ENCODE measurements at regions not wholly inside any gene's neighbourhood (a gene's known extent, or its start where the extent isn't known, plus 50 kb on each side); places are given as distances from the start of the nearest gene placed in this dataset.
"Not testable (repeated sequence)": the region's sequence is repeated elsewhere in the genome, so short reads cannot be mapped to it uniquely, and the experiment has no call there.

DNA sequence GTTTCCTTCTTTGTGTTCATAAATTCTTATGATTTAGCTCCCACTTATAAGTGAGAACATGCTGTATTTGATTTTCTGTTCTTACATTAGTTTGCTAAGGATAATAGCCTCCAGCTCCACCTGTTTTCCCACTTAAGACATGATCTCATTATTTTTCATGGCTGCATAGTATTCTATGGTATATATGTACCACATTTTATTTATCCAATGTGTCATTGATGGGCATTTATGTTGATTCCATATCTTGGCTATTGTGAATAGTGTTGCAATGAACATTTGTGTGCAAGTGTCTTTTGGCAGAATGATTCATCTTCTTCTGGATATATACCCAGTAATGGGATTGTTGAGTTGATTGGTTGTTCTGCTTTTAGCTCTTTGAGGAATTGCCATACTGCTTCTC lies 1234.8 kb downstream of the ADGRL3 start:
- no peak for DNase-seq (ENCODE audit: extremely low read depth, insufficient read length)
- TF ChIP-seq, protein P1, sequence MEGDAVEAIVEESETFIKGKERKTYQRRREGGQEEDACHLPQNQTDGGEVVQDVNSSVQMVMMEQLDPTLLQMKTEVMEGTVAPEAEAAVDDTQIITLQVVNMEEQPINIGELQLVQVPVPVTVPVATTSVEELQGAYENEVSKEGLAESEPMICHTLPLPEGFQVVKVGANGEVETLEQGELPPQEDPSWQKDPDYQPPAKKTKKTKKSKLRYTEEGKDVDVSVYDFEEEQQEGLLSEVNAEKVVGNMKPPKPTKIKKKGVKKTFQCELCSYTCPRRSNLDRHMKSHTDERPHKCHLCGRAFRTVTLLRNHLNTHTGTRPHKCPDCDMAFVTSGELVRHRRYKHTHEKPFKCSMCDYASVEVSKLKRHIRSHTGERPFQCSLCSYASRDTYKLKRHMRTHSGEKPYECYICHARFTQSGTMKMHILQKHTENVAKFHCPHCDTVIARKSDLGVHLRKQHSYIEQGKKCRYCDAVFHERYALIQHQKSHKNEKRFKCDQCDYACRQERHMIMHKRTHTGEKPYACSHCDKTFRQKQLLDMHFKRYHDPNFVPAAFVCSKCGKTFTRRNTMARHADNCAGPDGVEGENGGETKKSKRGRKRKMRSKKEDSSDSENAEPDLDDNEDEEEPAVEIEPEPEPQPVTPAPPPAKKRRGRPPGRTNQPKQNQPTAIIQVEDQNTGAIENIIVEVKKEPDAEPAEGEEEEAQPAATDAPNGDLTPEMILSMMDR (IDR thresholded peaks at IDR 0.05; ENCODE audit: insufficient read depth, low read length, poor library complexity, severe bottlenecking) = no peak
- no peaks in the 10 kb centered on the region for H3K27me3 ChIP-seq (replicated peaks; ENCODE audit: control insufficient read depth, insufficient read depth, low read length)
- H3K36me3 ChIP-seq (ENCODE audit: control insufficient read depth, insufficient read depth, low read length) = no peaks in the 10 kb centered on the region
- no peak overlapping the region for H3K4me3 ChIP-seq (replicated peaks; ENCODE audit: low read depth, low read length)

DNA sequence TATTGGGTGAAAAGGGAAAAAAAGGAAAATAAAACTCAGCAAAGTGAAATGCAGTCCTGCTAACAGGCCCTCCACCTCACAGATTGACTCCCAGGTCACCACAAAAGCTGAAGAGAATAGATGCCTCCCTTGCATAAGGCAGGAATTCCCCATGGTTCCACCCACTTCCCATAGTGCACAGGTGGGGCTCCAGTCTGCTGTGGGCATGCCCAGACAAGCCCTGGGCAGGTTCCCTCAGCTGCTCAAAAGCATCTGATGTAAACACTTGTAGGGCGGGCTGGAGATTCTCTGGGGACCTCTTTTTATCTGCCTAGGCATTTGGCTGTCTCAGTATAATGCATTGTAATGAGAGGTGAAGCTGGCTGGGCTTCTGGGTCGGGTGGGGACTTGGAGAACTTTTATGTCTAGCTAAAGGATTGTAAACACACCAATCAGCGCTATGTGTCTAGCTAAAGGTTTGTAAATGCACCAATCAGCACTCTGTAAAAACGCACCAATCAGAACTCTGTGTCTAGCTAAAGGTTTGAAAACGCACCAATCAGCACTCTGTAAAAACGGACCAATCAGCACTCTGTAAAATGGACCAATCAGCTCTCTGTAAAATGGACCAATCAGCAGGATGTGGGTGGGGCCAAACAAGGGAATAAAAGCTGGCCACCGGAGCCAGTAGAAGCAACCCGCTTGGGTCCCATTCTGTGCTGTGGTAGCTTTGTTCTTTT lies 1231.5 kb downstream of the ADGRL3 start:
- not testable (repeated sequence) for DNase-seq (ENCODE audit: extremely low read depth, insufficient read length); H3K36me3 ChIP-seq (ENCODE audit: control insufficient read depth, insufficient read depth, low read length); H3K27me3 ChIP-seq (replicated peaks; ENCODE audit: control insufficient read depth, insufficient read depth, low read length); H3K4me3 ChIP-seq (replicated peaks; ENCODE audit: low read depth, low read length)

DNA sequence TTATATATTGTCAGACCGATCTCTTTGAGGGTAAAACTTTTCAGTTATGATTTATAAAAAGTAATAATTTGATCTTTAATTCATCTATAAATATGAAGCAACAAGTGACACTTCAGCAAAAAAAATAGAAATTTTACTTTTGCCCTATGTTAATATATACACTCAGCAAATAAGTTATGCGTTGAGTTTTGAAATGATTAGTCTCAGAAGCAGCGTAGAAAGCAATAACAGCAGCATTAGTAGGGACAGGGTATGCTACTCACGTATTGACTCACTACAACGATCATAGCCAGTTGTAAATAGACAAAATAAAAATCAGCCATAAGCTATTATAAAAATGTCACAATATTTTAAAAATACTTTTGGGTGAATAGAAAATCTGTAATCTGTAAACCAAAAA lies 1229.2 kb downstream of the ADGRL3 start:
- no peaks in the 10 kb centered on the region for H3K36me3 ChIP-seq (ENCODE audit: control insufficient read depth, insufficient read depth, low read length)
- H3K27me3 ChIP-seq (replicated peaks; ENCODE audit: control insufficient read depth, insufficient read depth, low read length) = no peaks in the 10 kb centered on the region
- DNase-seq (ENCODE audit: extremely low read depth, insufficient read length) = no peak
- TF ChIP-seq, protein P1 (IDR thresholded peaks at IDR 0.05; ENCODE audit: insufficient read depth, low read length, poor library complexity, severe bottlenecking) = no peak
- no peak overlapping the region for H3K4me3 ChIP-seq (replicated peaks; ENCODE audit: low read depth, low read length)

DNA sequence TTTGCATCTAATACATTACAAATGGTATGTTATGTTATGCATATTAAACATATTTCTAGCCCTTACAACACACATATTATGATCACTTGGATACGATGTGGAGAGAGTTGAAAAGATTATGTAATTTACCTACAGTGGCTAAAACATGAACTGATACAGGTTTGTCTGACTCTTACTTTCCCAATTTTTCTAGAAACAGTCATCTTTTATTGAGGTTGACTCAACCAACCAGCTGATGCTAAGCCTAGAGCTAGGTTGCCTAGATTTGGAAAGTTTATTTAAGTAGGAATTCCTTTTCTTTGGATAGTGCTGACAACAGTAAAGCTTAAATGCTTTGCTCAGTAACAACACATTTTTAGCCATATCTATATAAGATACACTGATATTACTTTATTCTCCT lies 1215.1 kb downstream of the ADGRL3 start:
- no peaks in the 10 kb centered on the region for H3K36me3 ChIP-seq (ENCODE audit: control insufficient read depth, insufficient read depth, low read length)
- H3K4me3 ChIP-seq (replicated peaks; ENCODE audit: low read depth, low read length) = no peak overlapping the region
- TF ChIP-seq, protein P1 (IDR thresholded peaks at IDR 0.05; ENCODE audit: insufficient read depth, low read length, poor library complexity, severe bottlenecking) = no peak
- H3K27me3 ChIP-seq (replicated peaks; ENCODE audit: control insufficient read depth, insufficient read depth, low read length) = no peaks in the 10 kb centered on the region
- DNase-seq (ENCODE audit: extremely low read depth, insufficient read length) = no peak

DNA sequence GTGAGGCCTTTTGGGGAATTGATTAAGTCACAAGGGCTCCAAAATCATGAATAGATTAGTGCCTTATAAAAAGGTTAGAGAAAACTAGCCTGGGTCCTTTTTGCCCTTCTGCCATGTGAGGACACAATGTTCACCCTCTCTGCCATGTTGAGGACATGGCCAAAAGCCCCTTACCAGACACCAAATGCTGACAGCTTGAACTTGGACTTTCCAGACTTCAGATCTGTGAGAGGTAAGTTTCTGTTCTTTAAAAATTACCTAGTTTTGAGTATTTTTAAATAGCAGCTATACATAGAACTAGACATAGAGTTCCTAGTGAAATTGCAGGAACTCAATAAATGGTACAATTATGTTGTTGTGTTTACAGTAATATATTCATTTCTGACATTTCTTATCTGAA lies 1214.4 kb downstream of the ADGRL3 start:
- no peaks in the 10 kb centered on the region for H3K36me3 ChIP-seq (ENCODE audit: control insufficient read depth, insufficient read depth, low read length)
- TF ChIP-seq, protein P1 (IDR thresholded peaks at IDR 0.05; ENCODE audit: insufficient read depth, low read length, poor library complexity, severe bottlenecking) = no peak

DNA sequence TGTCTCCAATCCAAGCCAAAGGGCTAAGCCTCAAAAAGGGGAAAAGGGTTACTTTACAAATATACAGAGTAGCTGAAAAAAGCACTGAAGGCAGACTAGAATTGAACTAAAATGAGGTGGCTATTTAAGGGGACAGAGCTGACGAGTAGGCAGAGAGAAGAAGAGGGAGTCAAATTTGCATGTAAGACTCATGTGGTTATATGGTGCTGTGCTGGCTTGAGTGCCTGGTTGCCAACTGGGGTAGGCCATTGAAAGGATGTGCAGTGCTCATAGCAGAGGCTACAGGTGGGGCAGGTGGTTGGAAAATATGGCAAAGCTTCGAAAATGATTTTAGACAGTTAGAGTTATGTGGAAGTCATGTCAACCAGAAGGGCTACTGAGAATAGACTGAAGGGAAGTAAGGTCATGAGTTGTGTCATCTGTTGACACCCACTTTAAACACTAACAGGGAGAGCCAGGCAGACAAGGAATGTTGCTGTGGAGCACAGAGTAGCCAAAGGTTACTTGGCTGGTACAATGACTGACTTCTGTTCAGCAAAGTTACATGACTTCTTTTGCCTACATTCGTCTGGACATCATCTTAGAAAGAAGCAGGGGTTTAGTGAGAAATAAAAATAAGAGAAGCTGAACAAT lies 1210.4 kb downstream of the ADGRL3 start:
- Histone ChIP-seq H3K27me3 (replicated peaks; ENCODE audit: control insufficient read depth, insufficient read depth, low read length) (no peaks in the 10 kb centered on the region), H3K36me3 (ENCODE audit: control insufficient read depth, insufficient read depth, low read length) (no peaks in the 10 kb centered on the region), H3K4me3 (replicated peaks; ENCODE audit: low read depth, low read length) (no peak overlapping the region)
- TF ChIP-seq, protein P1 (IDR thresholded peaks at IDR 0.05; ENCODE audit: insufficient read depth, low read length, poor library complexity, severe bottlenecking) = no peak
- no peak for DNase-seq (ENCODE audit: extremely low read depth, insufficient read length)

More for the DNA sequence above, 1214.4 kb downstream of the ADGRL3 start:
- Histone ChIP-seq H3K27me3 (replicated peaks; ENCODE audit: control insufficient read depth, insufficient read depth, low read length) (no peaks in the 10 kb centered on the region), H3K4me3 (replicated peaks; ENCODE audit: low read depth, low read length) (no peak overlapping the region)
- DNase-seq (ENCODE audit: extremely low read depth, insufficient read length) = no peak

All from GM06990 (cell line).